ENCODE measurements at regions not wholly inside any gene's neighbourhood (a gene's known extent, or its start where the extent isn't known, plus 50 kb on each side); places are given as distances from the start of the nearest gene placed in this dataset.
A peak's percentile ranks its signal among the peaks of the same experiment; 100 is the strongest.

DNA sequence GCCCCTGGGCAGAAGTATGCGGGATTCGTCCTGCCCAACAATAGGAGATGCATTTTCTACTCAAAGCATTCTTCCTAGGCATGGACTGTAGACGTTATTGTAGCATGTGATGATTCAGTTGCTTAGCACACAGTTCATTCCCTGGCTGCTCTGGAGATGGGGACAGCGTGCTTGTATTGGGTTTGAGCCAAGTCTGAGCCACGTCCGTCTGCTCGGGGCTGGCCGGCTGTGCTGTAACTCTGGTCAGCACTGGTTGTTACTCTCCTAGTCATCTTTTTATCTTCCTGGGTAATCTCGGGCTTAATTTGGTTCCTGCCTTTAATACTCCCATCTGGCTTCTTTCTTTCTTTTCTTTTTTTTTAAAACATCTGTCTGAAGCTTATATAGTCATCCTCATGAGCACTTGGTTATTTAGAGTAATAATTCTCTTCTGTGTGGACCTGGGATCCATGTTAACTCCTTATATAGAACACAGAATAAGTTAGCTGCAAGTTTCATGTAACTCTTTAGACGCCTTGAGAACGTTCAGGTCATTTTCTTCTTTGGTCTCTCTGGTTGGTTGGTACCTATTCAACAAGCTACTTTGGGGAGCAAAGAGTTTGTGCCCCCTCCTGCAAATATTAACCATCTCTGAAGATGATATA is 118.8 kb upstream of the RPS23 start:
- H3K4me1 ChIP-seq (replicated peaks): peaks cover 31% of the 10 kb centered on the region

DNA sequence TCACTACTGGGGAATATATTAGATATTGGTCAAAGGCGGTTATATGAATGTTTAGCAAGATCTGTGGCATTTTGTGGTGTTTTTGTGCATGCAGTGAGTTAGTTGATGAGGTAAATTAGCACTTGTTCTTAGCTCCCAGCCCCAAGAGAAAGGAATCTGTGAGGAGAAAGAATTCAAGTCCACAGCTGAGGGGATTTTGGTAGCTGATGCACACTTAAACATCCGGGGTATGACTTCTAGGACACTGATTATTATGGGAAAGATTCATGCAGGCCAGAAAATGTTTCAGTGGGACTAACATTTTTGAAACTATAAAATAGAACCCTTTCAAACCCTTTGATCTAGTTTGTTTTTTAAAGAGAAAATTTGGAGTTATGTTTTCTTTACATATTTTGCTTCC is 118.2 kb upstream of the RPS23 start:
- Histone ChIP-seq H3K4me3 (no peak overlapping the region), H3K27me3 (replicated peaks) (no peaks in the 10 kb centered on the region), H3K9me3 (replicated peaks) (no peaks in the 10 kb centered on the region), H3K4me1 (replicated peaks) (peaks cover 31% of the 10 kb centered on the region), H3K27ac (peak overlapping the region; percentile 72), H3K36me3 (no peaks in the 10 kb centered on the region)
- no peak for DNase-seq (ENCODE audit: low read depth in 1 of 2, low spot score in 2 of 2)

More for the DNA sequence above, 118.8 kb upstream of the RPS23 start:
- Histone ChIP-seq H3K27ac (peak overlapping the region; percentile 72), H3K9me3 (replicated peaks) (no peaks in the 10 kb centered on the region), H3K36me3 (no peaks in the 10 kb centered on the region), H3K4me3 (no peak overlapping the region), H3K27me3 (replicated peaks) (no peaks in the 10 kb centered on the region)
- DNase-seq (ENCODE audit: low read depth in 1 of 2, low spot score in 2 of 2): peak; percentile 87 to 93

DNA sequence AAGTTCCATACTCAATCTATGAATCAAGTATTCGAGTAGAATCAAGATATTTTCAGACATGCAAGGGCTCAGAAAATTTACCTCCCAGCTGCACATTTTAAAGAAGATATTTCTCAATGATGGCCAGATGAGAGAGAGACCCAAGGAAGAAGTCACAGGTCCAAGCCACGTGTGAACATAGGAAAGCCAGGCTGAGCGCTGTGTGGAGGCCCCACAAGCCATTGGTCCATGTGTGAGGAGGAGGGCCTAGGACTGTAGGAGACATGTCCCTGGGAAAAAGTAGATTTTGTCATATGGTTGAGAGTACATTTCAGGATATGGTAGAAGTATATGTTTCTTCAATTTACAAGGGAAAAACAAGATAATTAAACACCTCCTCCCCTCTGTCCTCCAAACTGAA is 115.8 kb upstream of the RPS23 start:
- no peaks in the 10 kb centered on the region for H3K36me3 ChIP-seq
- no peaks in the 10 kb centered on the region for H3K9me3 ChIP-seq (replicated peaks)
- H3K4me3 ChIP-seq: no peak overlapping the region
- peaks cover 42% of the 10 kb centered on the region for H3K4me1 ChIP-seq (replicated peaks)
- H3K27ac ChIP-seq: no peak overlapping the region
- no peaks in the 10 kb centered on the region for H3K27me3 ChIP-seq (replicated peaks)
- DNase-seq (ENCODE audit: low read depth in 1 of 2, low spot score in 2 of 2): no peak

DNA sequence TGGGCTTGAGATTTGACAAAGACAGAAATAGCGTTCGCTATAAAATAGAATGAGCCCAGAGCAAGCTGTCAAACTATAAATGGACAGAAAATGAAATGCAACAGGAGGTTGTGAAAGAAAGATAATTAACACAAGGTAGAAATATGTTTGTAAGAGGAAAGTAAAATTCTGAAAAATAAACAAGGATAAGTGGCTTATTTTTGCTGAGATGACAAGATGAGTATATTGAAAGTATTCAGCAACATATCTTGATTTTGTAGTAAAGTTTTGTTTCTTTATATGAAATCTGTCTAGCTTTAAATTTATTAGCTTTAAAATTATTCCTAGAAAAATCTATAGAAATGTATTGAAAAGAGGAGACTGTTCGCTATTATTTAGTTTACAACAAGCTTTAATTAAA is 111.9 kb upstream of the RPS23 start:
- no peaks in the 10 kb centered on the region for H3K9me3 ChIP-seq (replicated peaks)
- peaks cover 40% of the 10 kb centered on the region for H3K4me1 ChIP-seq (replicated peaks)
- no peaks in the 10 kb centered on the region for H3K27me3 ChIP-seq (replicated peaks)
- H3K27ac ChIP-seq: no peak overlapping the region
- no peak for DNase-seq (ENCODE audit: low read depth in 1 of 2, low spot score in 2 of 2)
- H3K36me3 ChIP-seq: no peaks in the 10 kb centered on the region
- no peak overlapping the region for H3K4me3 ChIP-seq

DNA sequence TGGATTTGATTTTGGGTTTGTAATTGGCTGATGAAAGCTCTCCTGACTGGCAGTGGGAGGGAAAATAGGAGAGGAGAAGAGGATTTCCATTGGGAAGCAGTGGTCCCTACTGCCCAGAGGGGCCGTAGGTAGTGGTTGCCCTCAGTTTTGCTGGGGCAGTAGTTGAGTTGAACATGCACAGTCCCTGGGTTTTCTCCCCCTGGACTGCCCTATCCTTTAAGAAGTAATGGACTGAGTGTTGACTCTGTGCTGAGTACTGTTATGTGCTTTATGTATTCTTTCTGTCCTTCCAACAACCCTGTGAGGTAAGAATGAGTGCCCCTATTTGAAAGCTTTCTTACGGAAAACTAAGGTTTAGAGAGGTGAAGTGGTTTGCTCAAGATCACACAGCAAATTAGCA is 111.2 kb upstream of the RPS23 start:
- H3K9me3 ChIP-seq (replicated peaks): no peaks in the 10 kb centered on the region
- no peaks in the 10 kb centered on the region for H3K36me3 ChIP-seq
- no peaks in the 10 kb centered on the region for H3K27me3 ChIP-seq (replicated peaks)
- DNase-seq (ENCODE audit: low read depth in 1 of 2, low spot score in 2 of 2): no peak
- peaks cover 42% of the 10 kb centered on the region for H3K4me1 ChIP-seq (replicated peaks)
- H3K27ac ChIP-seq: peak overlapping the region; percentile 92
- H3K4me3 ChIP-seq: no peak overlapping the region

DNA sequence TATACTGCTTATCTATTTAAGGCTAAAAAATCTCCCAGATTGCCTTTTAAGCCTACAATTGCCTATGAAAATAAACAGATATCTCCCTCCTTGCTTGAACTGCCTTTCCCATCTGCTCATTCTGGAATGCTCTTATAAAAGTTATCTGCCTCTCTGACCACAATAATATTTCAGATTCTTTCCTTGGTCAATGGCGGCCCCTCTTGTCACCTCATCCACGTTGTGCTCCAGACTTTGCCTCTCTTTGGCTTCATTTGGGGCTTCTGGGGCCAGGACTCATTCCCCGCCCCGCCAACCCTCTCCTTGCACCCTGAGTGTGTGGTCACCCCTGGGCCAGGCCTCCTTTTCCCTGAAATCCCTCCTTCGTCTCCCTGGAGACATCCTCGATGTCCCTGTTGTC is 110.0 kb upstream of the RPS23 start:
- peak overlapping the region; percentile 92 for H3K27ac ChIP-seq
- H3K4me3 ChIP-seq: no peak overlapping the region
- no peaks in the 10 kb centered on the region for H3K9me3 ChIP-seq (replicated peaks)
- peaks cover 51% of the 10 kb centered on the region for H3K4me1 ChIP-seq (replicated peaks)
- peak; percentile 51 to 80 for DNase-seq (ENCODE audit: low read depth in 1 of 2, low spot score in 2 of 2)
- H3K36me3 ChIP-seq: no peaks in the 10 kb centered on the region
- H3K27me3 ChIP-seq (replicated peaks): no peaks in the 10 kb centered on the region

DNA sequence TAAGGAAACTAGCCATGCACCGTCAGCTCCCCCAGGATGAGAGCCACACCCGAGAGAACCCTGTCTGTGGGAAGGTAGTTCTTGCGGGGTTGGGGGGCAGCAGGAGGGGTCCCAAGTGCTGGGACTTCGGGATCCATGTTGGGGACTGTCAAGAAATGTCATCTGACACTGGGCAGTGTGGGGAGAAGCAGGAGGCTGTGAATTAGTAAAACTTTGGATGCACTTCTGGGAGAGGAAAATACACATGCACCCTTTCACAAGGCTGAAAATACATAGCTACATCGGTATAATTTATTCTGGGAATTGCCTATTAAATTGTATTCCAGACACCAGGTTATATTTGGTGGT is 109.6 kb upstream of the RPS23 start:
- no peaks in the 10 kb centered on the region for H3K9me3 ChIP-seq (replicated peaks)
- peaks cover 51% of the 10 kb centered on the region for H3K4me1 ChIP-seq (replicated peaks)
- peak overlapping the region; percentile 92 for H3K27ac ChIP-seq
- no peak overlapping the region for H3K4me3 ChIP-seq
- no peaks in the 10 kb centered on the region for H3K27me3 ChIP-seq (replicated peaks)
- H3K36me3 ChIP-seq: no peaks in the 10 kb centered on the region
- no peak for DNase-seq (ENCODE audit: low read depth in 1 of 2, low spot score in 2 of 2)

DNA sequence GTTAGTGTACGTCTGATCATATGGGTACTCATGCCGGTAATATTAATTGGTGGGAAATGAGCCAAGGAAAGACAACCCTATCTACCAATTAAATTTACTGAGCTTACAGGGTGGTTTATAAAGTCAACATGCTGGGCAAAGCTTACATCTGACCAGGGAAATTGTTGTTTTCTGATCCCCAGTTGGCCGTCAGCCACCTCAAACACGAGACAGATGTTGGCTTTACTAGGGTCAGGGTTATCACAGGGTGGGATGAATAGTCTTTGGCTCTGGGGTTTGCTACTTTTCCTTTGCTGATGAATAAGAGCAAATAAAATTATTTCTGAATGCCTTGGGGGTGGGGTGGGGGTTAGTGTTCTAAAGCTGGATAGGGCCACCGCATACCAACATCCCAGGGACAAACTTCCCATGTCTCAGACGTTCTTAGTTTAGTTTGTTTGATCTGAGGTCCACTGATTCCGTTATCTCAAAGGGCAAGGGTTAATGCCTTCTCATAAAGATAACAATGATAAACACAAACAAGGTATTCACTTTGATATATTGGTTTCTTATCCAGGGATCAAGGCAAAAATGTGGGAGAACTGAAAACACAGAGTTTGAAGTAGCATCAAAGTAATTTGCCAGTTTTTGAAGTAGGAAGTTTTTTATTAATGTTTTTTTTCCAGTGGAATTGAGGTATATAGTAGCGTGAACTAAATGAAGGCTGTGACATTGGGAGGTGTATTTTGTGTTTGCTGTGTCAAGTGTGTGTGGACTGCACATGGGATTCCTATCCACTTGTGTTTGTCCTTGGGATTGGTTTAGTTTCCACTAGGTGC is 109.1 kb upstream of the RPS23 start:
- DNase-seq (ENCODE audit: low read depth in 1 of 2, low spot score in 2 of 2): peak; percentile 62 to 79
- H3K27me3 ChIP-seq (replicated peaks): no peaks in the 10 kb centered on the region
- no peaks in the 10 kb centered on the region for H3K36me3 ChIP-seq
- H3K9me3 ChIP-seq (replicated peaks): no peaks in the 10 kb centered on the region
- no peak overlapping the region for H3K4me3 ChIP-seq
- H3K27ac ChIP-seq: peak overlapping the region; percentile 92
- peaks cover 51% of the 10 kb centered on the region for H3K4me1 ChIP-seq (replicated peaks)

DNA sequence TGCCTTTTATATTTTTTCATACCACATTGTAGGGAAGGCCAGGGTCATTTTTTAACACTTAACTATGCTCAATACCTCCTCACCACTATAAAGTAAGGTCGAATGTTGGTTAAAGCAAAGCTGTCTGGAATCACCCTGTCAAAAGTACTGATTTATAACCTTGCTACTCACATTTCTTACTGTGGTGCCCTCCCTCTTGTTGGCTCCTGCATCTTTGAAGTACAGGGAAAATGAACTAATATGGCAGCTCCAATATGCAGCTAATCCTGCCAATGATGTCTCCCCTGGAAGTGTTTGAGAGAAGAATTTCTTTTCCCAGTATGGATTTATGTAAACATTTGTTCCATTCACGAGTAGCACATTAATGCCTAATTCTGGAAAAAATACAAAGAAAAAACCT is 108.4 kb upstream of the RPS23 start:
- Histone ChIP-seq H3K4me3 (no peak overlapping the region), H3K27ac (no peak overlapping the region), H3K4me1 (replicated peaks) (peaks cover 51% of the 10 kb centered on the region), H3K27me3 (replicated peaks) (no peaks in the 10 kb centered on the region), H3K9me3 (replicated peaks) (no peaks in the 10 kb centered on the region), H3K36me3 (no peaks in the 10 kb centered on the region)
- DNase-seq (ENCODE audit: low read depth in 1 of 2, low spot score in 2 of 2): no peak

DNA sequence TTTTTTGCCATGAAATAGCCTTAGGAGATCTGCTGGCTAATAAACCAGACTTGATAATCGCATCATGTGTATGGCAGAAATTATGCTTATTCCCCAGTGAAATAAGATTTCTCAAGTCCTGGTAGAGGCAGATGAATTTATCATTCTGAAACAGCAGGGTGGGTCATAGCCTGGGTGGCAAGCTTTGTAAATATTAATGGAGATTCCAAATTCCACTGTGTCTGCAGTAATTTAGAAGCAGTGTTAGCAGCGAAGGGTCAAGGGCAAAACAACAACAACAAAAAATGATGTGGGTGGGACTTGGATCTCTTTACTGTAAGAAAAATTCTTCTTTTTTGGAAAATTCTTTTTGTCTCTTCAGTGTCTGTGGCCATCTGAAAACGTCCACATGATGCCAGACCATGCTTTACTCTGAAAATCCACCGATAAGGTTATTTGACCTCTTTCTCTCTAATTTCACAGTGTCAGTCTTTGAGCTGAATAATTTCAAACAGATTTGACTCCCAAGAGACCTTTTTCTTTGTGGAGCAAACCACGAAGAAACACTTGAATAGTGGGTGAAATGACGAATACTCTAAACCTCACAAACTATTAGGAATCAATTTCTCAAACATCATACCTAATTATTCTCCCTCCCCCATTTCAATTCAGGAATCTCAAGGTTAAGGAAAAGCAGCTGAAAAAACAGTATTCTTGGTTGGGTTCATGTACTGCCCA is 106.0 kb upstream of the RPS23 start:
- H3K4me3 ChIP-seq: no peak overlapping the region
- no peak overlapping the region for H3K27ac ChIP-seq
- no peaks in the 10 kb centered on the region for H3K36me3 ChIP-seq
- H3K9me3 ChIP-seq (replicated peaks): no peaks in the 10 kb centered on the region
- no peak for DNase-seq (ENCODE audit: low read depth in 1 of 2, low spot score in 2 of 2)
- peaks cover 43% of the 10 kb centered on the region for H3K4me1 ChIP-seq (replicated peaks)
- H3K27me3 ChIP-seq (replicated peaks): no peaks in the 10 kb centered on the region

DNA sequence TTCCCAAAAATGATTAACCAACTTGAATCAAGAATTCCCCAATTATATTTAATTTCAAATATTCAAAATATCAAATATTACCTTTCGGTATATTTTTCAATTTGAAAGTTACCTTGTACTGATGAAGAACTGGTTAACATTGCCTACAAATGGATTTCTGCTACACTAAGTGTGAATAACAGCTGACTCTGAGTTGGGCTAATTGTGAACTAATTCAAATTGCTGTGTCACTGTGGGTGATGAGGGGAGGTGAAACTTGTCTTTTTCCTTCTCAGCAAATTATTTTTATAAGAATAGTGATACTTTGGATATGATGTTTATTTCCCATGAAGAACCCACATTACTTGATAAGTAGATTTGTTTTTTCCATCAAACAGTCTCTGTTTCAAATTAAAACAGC is 103.4 kb upstream of the RPS23 start:
- H3K4me3 ChIP-seq: no peak overlapping the region
- no peak overlapping the region for H3K27ac ChIP-seq
- H3K4me1 ChIP-seq (replicated peaks): peaks cover 17% of the 10 kb centered on the region
- no peaks in the 10 kb centered on the region for H3K27me3 ChIP-seq (replicated peaks)
- no peaks in the 10 kb centered on the region for H3K9me3 ChIP-seq (replicated peaks)
- H3K36me3 ChIP-seq: no peaks in the 10 kb centered on the region
- no peak for DNase-seq (ENCODE audit: low read depth in 1 of 2, low spot score in 2 of 2)

DNA sequence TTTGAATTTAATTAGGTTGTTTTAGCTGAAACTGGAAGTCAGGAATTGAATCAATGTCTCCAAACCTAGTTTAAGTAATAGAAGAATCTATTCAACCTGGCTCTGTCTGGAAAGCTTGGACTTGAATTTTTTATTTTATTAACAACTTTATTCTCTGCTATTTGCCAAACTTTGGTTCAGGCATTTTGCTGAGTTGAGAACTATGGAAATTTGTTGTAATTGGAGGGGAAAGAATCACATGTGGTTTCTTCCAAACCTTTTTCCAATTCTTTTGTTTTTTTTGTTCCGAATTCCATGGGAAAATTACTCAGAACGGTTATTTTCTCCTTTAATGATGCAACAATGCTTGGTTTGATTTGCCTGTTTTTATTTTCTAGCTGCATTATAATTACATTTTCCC is 98.2 kb upstream of the RPS23 start:
- no peaks in the 10 kb centered on the region for H3K27me3 ChIP-seq (replicated peaks)
- no peak for DNase-seq (ENCODE audit: low read depth in 1 of 2, low spot score in 2 of 2)
- no peak overlapping the region for H3K4me3 ChIP-seq
- no peak overlapping the region for H3K27ac ChIP-seq
- no peaks in the 10 kb centered on the region for H3K4me1 ChIP-seq (replicated peaks)
- no peaks in the 10 kb centered on the region for H3K36me3 ChIP-seq
- H3K9me3 ChIP-seq (replicated peaks): no peaks in the 10 kb centered on the region

DNA sequence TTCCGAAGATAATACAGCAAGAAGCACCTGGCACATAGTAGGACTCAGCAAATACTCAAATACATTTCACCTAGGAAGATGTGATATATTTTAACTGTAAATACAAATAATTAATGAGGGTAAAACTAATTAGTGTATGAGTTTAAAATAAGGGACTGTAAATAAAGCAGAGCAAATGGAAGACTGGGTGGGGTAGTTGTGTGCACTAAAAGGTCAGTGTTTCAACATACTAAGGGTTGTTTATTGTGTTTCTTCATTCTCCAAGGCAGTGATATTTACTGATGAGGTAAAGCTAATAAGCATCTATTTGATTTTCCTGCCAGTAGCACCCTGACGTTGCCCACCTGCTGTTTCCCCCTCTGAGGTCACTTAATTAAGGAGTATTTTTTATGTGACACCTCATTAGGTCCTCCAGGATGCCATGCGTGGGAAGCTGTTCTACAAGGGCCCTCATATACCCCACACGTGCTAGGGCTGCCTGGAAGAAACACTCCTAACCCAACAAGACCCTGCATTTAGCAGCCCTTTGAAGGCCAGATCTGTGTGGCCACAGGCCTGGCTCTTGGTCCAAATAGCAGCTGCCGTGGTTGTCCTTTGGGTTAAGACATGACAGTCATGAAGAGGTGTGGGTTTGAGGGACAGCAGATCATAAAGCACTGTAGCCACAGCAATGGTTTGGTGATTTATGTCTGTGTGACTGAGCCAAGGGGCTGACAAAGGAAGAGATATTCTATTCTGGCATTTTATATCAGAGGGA is 97.5 kb upstream of the RPS23 start:
- H3K9me3 ChIP-seq (replicated peaks): no peaks in the 10 kb centered on the region
- H3K4me1 ChIP-seq (replicated peaks): no peaks in the 10 kb centered on the region
- H3K27me3 ChIP-seq (replicated peaks): no peaks in the 10 kb centered on the region
- no peak for DNase-seq (ENCODE audit: low read depth in 1 of 2, low spot score in 2 of 2)
- no peak overlapping the region for H3K4me3 ChIP-seq
- H3K36me3 ChIP-seq: no peaks in the 10 kb centered on the region
- H3K27ac ChIP-seq: no peak overlapping the region

DNA sequence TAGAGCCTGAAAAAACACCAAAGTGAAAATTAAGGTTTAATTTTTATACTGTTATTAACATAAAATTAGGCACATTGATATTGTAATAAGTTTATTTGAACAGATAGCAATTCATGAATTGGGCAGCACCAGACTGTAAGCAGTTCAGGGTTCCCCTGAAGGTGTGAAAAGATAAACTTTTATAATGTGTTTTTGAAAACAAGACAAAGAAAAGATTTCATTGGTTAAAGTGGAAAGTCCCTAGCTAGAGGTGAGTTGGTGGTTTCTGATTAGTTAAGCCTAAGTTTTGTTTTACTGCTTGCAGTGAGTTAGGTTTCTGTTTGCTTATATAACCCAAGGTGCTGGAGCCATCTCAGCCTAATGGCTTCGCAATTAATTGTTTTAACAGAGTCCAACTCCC is 96.5 kb upstream of the RPS23 start:
- Histone ChIP-seq H3K27me3 (replicated peaks) (no peaks in the 10 kb centered on the region), H3K9me3 (replicated peaks) (no peaks in the 10 kb centered on the region), H3K27ac (no peak overlapping the region), H3K4me1 (replicated peaks) (no peaks in the 10 kb centered on the region), H3K36me3 (no peaks in the 10 kb centered on the region), H3K4me3 (no peak overlapping the region)
- no peak for DNase-seq (ENCODE audit: low read depth in 1 of 2, low spot score in 2 of 2)

Measured in SJSA1 (cell line).